Omental fat pad (tissue), 3 donors: ENCODE measurements at regions not wholly inside any gene's neighbourhood (a gene's known extent, or its start where the extent isn't known, plus 50 kb on each side); places are given as distances from the start of the nearest gene placed in this dataset.

ENCODE experiments used
- ATAC-seq: fragments of 150-250 bp; one replicate; pipeline ENCODE4 v1.9.1; 2016; ENCODE audit warnings: mild to moderate bottlenecking, moderate library complexity; ENCODE audit not compliant: low FRiP score
- DNase-seq: peaks from one replicate; pipeline ENCODE4 v3.0.0-alpha.2; 2019; ENCODE audit warnings: low spot score
- CTCF ChIP-seq, 3 donors: fragments of 450-650 bp; IDR thresholded peaks; one replicate each; pipeline ENCODE4 v1.5.1; 2016 to 2017; ENCODE audit warnings: antibody characterized with exemption in 3 of 3, mild to moderate bottlenecking in 3 of 3, moderate library complexity in 2 of 3

GRCh38 chr4:18194278-18194677 lies 172.7 kb upstream of the LCORL start:
- DNase-seq: no peak
- TF ChIP-seq CTCF (IDR thresholded peaks at IDR 0.05): no peak
- no peak for ATAC-seq

- ATAC-seq (no peak), DNase-seq (no peak)
- TF ChIP-seq CTCF (IDR thresholded peaks at IDR 0.05): no peak
Observed at GRCh38 chr4:18192901-18193300, 171.3 kb upstream of the LCORL start.

GRCh38 chr4:18185491-18185890 lies 163.9 kb upstream of the LCORL start:
- no peak for ATAC-seq
- no peak for TF ChIP-seq CTCF (IDR thresholded peaks at IDR 0.05)
- DNase-seq: no peak

GRCh38 chr4:18180892-18181291 lies 159.3 kb upstream of the LCORL start:
- no peak for TF ChIP-seq CTCF (IDR thresholded peaks at IDR 0.05)
- DNase-seq (no peak), ATAC-seq (no peak)

- DNase-seq (no peak), ATAC-seq (no peak)
- no peak for TF ChIP-seq CTCF (IDR thresholded peaks at IDR 0.05)
Observed at GRCh38 chr4:18180122-18180521, 158.6 kb upstream of the LCORL start.

- no peak for ATAC-seq
- no peak for DNase-seq
Observed at GRCh38 chr4:18171896-18172295, 150.3 kb upstream of the LCORL start.

GRCh38 chr4:18167831-18168230 lies 146.3 kb upstream of the LCORL start:
- TF ChIP-seq CTCF (IDR thresholded peaks at IDR 0.05): no peak
- ATAC-seq (no peak), DNase-seq (no peak)

More at GRCh38 chr4:18171896-18172295, 150.3 kb upstream of the LCORL start:
- no peak for TF ChIP-seq CTCF (IDR thresholded peaks at IDR 0.05)
